ENCODE measurements at regions not wholly inside any gene's neighbourhood (a gene's known extent, or its start where the extent isn't known, plus 50 kb on each side); places are given as distances from the start of the nearest gene placed in this dataset.
"Not testable (repeated sequence)": the region's sequence is repeated elsewhere in the genome, so short reads cannot be mapped to it uniquely, and the experiment has no call there.

DNA sequence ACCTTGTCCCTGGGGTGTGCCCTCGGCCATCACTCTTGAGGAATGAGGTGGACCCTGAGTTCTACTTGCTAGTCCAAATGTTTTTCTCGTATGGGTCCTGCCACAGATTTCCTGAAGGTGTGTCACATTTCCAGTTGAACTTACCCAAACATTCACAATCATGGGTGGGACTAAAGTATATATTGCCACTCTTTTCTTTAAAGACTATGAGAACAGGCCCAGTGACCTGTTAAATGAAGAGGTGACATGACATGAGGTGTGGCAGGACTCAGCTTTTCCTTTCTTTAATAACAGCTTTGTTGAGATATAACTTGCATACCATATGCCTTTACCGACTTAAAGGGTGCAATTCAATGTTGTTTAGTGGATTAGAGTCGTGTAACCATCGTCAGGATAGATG lies 177.2 kb upstream of the EXOC2 start:
- Histone ChIP-seq H3K4me3 (ENCODE audit: low read length) (no peak overlapping the region), H3K36me3 (ENCODE audit: control insufficient read depth, insufficient read depth, low read length) (no peaks in the 10 kb centered on the region), H3K9me3 (replicated peaks; ENCODE audit: control insufficient read depth, low read depth, low read length) (no peaks in the 10 kb centered on the region), H3K27me3 (ENCODE audit: control insufficient read depth, insufficient read depth, low read length) (no peaks in the 10 kb centered on the region), H3K27ac (ENCODE audit: low read length) (no peak overlapping the region), H3K4me1 (ENCODE audit: control insufficient read depth, insufficient read depth, low read length) (peaks cover 7% of the 10 kb centered on the region)
- DNase-seq = no peak
- WGBS (ENCODE audit: insufficient coverage) = 80% methylated on average over 2 of the region's 5 CpGs

DNA sequence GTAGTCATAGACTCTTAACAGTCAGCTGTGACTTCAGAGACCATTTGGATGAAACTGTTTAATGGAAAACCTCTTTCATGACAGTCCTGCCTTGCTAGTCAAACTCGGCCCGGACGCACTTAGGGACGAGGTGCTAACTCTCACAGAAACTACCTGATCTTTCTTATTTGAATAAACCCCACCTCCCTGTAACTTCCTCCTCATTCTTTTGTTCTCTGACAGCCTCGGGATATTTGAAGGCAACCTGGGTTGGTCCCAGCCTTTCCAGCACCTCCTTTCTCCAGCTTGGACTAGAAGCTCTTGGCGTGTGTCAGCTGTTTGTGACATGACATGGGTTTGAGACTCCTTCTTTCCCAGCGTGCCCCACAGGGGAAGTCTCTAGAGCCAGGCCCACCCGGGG lies 175.3 kb upstream of the EXOC2 start:
- Histone ChIP-seq H3K4me1 (ENCODE audit: control insufficient read depth, insufficient read depth, low read length) (no peaks in the 10 kb centered on the region), H3K4me3 (ENCODE audit: low read length) (no peak overlapping the region), H3K27me3 (ENCODE audit: control insufficient read depth, insufficient read depth, low read length) (no peaks in the 10 kb centered on the region), H3K9me3 (replicated peaks; ENCODE audit: control insufficient read depth, low read depth, low read length) (no peaks in the 10 kb centered on the region), H3K36me3 (ENCODE audit: control insufficient read depth, insufficient read depth, low read length) (no peaks in the 10 kb centered on the region), H3K27ac (ENCODE audit: low read length) (no peak overlapping the region)
- WGBS (ENCODE audit: insufficient coverage) = 84% methylated on average over 5 of the region's 8 CpGs
- no peak for DNase-seq

GRCh38 chr6:867378-867777 lies 174.4 kb upstream of the EXOC2 start:
- WGBS (ENCODE audit: insufficient coverage) = 100% methylated on average over 3 of the region's 6 CpGs
- Histone ChIP-seq H3K27me3 (ENCODE audit: control insufficient read depth, insufficient read depth, low read length) (no peaks in the 10 kb centered on the region), H3K4me1 (ENCODE audit: control insufficient read depth, insufficient read depth, low read length) (no peaks in the 10 kb centered on the region), H3K36me3 (ENCODE audit: control insufficient read depth, insufficient read depth, low read length) (no peaks in the 10 kb centered on the region), H3K9me3 (replicated peaks; ENCODE audit: control insufficient read depth, low read depth, low read length) (no peaks in the 10 kb centered on the region), H3K4me3 (ENCODE audit: low read length) (no peak overlapping the region), H3K27ac (ENCODE audit: low read length) (no peak overlapping the region)
- no peak for DNase-seq

DNA sequence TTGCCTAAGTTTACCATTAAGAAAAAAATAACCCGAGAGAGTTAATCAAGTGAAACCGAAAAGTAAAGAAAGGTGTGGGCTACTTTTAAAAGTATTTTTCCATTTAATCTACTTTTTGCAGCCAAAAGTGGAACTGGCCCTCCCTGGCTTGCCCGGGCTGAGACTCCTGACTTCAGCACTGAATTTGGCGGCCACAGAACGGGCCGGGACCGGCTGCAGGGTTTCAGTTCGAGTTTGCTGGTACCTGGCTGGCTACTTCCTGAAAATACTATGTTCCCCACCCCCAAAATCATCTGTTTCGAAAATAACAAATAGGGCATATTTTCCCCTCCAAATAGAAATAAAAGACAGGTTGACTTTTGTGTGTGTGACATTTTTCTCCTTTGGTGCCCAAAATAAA lies 173.4 kb upstream of the EXOC2 start:
- Histone ChIP-seq H3K4me3 (ENCODE audit: low read length) (no peak overlapping the region), H3K27ac (ENCODE audit: low read length) (no peak overlapping the region), H3K9me3 (replicated peaks; ENCODE audit: control insufficient read depth, low read depth, low read length) (no peaks in the 10 kb centered on the region), H3K27me3 (ENCODE audit: control insufficient read depth, insufficient read depth, low read length) (no peaks in the 10 kb centered on the region), H3K36me3 (ENCODE audit: control insufficient read depth, insufficient read depth, low read length) (no peaks in the 10 kb centered on the region), H3K4me1 (ENCODE audit: control insufficient read depth, insufficient read depth, low read length) (no peaks in the 10 kb centered on the region)
- DNase-seq = no peak
- 77% methylated on average over 3 of the region's 9 CpGs for WGBS (ENCODE audit: insufficient coverage)

GRCh38 chr6:865846-866245 lies 172.9 kb upstream of the EXOC2 start:
- Histone ChIP-seq H3K4me3 (ENCODE audit: low read length) (no peak overlapping the region), H3K9me3 (replicated peaks; ENCODE audit: control insufficient read depth, low read depth, low read length) (no peaks in the 10 kb centered on the region), H3K4me1 (ENCODE audit: control insufficient read depth, insufficient read depth, low read length) (no peaks in the 10 kb centered on the region), H3K27me3 (ENCODE audit: control insufficient read depth, insufficient read depth, low read length) (no peaks in the 10 kb centered on the region), H3K27ac (ENCODE audit: low read length) (no peak overlapping the region), H3K36me3 (ENCODE audit: control insufficient read depth, insufficient read depth, low read length) (no peaks in the 10 kb centered on the region)
- no peak for DNase-seq
- no CpG with 5 or more reads among the region's 4 CpGs for WGBS (ENCODE audit: insufficient coverage)

DNA sequence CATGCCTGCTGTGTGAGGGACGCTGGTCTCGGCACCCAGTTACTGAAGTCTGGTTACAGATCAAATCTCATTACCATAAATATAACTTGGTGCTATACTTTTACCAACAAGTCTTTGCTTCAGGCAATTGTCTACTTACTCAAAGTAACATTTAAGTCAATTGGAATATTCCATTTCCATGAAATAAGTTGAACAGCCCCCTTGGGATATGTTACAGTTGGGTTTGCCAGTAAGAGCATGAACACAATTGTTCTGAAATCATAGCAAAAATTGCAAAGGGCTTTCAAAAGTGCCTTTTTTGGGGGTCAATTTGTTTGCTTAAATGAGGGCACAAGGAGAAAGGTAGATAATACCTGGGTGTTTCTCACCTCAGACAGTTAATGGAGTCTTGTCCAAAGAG lies 170.9 kb upstream of the EXOC2 start:
- H3K4me3 ChIP-seq (ENCODE audit: low read length) = no peak overlapping the region
- peak; percentile 62 for DNase-seq
- H3K4me1 ChIP-seq (ENCODE audit: control insufficient read depth, insufficient read depth, low read length) = no peaks in the 10 kb centered on the region
- 80% methylated on average over 2 of the region's 2 CpGs for WGBS (ENCODE audit: insufficient coverage)
- H3K36me3 ChIP-seq (ENCODE audit: control insufficient read depth, insufficient read depth, low read length) = no peaks in the 10 kb centered on the region
- no peaks in the 10 kb centered on the region for H3K9me3 ChIP-seq (replicated peaks; ENCODE audit: control insufficient read depth, low read depth, low read length)
- H3K27me3 ChIP-seq (ENCODE audit: control insufficient read depth, insufficient read depth, low read length) = no peaks in the 10 kb centered on the region
- no peak overlapping the region for H3K27ac ChIP-seq (ENCODE audit: low read length)

- not testable (repeated sequence) for H3K4me1 ChIP-seq (ENCODE audit: control insufficient read depth, insufficient read depth, low read length); H3K27ac ChIP-seq (ENCODE audit: low read length); H3K4me3 ChIP-seq (ENCODE audit: low read length); H3K27me3 ChIP-seq (ENCODE audit: control insufficient read depth, insufficient read depth, low read length); H3K9me3 ChIP-seq (replicated peaks; ENCODE audit: control insufficient read depth, low read depth, low read length); DNase-seq; H3K36me3 ChIP-seq (ENCODE audit: control insufficient read depth, insufficient read depth, low read length)
- 72% methylated on average over 2 of the region's 5 CpGs for WGBS (ENCODE audit: insufficient coverage)
These were observed 170.2 kb upstream of the EXOC2 start for GRCh38 chr6:863127-863526.

GRCh38 chr6:859936-860335 lies 167.0 kb upstream of the EXOC2 start:
- Histone ChIP-seq H3K4me1 (ENCODE audit: control insufficient read depth, insufficient read depth, low read length) (no peaks in the 10 kb centered on the region), H3K9me3 (replicated peaks; ENCODE audit: control insufficient read depth, low read depth, low read length) (no peaks in the 10 kb centered on the region), H3K36me3 (ENCODE audit: control insufficient read depth, insufficient read depth, low read length) (no peaks in the 10 kb centered on the region), H3K4me3 (ENCODE audit: low read length) (no peak overlapping the region), H3K27me3 (ENCODE audit: control insufficient read depth, insufficient read depth, low read length) (no peaks in the 10 kb centered on the region), H3K27ac (ENCODE audit: low read length) (no peak overlapping the region)
- no CpG with 5 or more reads among the region's 4 CpGs for WGBS (ENCODE audit: insufficient coverage)
- no peak for DNase-seq

GRCh38 chr6:854406-855118 lies 161.6 kb upstream of the EXOC2 start:
- H3K9me3 ChIP-seq (replicated peaks; ENCODE audit: control insufficient read depth, low read depth, low read length) = no peaks in the 10 kb centered on the region
- peak; percentile 37 for DNase-seq
- H3K27ac ChIP-seq (ENCODE audit: low read length) = no peak overlapping the region
- no peaks in the 10 kb centered on the region for H3K4me1 ChIP-seq (ENCODE audit: control insufficient read depth, insufficient read depth, low read length)
- no peak overlapping the region for H3K4me3 ChIP-seq (ENCODE audit: low read length)
- H3K27me3 ChIP-seq (ENCODE audit: control insufficient read depth, insufficient read depth, low read length) = no peaks in the 10 kb centered on the region
- H3K36me3 ChIP-seq (ENCODE audit: control insufficient read depth, insufficient read depth, low read length) = no peaks in the 10 kb centered on the region
- WGBS (ENCODE audit: insufficient coverage) = 78% methylated on average over 2 of the region's 12 CpGs

DNA sequence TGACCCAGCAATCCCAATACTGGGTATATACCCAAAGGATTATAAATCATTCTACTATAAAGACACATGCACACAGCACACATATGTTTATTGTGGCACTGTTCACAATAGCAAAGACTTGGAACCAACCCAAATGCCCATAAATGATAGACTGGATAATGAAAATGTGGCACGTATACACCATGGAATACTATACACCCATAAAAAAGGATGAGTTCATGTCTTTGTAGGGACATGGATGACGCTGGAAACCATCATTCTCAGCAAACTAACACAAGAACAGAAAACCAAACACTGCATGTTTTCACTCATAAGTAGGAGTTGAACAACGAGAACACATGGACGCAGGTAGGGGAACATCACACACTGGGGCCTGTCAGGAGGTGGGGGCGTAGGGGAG lies 159.3 kb upstream of the EXOC2 start:
- H3K9me3 ChIP-seq (replicated peaks; ENCODE audit: control insufficient read depth, low read depth, low read length) = not testable (repeated sequence)
- WGBS (ENCODE audit: insufficient coverage) = 93% methylated on average over 2 of the region's 5 CpGs

DNA sequence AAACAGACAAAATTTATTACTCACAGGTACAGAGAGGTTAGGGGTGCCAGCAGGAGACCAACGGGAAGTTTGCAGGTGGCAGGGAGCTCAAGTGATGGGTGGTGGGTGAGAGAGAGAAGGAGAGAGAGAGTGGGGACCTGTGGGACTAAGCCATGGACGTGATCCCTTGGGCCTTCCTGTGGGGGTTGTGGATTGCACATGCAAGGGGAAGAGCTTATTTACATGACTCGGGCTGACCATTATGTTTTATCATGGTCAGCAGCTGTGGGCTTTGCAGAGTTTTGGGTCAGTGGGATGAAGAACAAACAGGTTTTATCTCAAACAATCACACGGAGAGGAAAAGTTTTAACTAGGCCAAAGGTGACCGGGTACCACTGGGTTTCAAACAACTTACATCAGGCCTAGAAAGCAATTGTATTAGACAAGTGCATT lies 156.2 kb upstream of the EXOC2 start:
- no peaks in the 10 kb centered on the region for H3K9me3 ChIP-seq (replicated peaks; ENCODE audit: control insufficient read depth, low read depth, low read length)
- no peak for DNase-seq
- 67% methylated on average over 2 of the region's 5 CpGs for WGBS (ENCODE audit: insufficient coverage)

More for the DNA sequence above, 159.3 kb upstream of the EXOC2 start:
- DNase-seq; H3K27me3 ChIP-seq (ENCODE audit: control insufficient read depth, insufficient read depth, low read length); H3K36me3 ChIP-seq (ENCODE audit: control insufficient read depth, insufficient read depth, low read length); H3K27ac ChIP-seq (ENCODE audit: low read length); H3K4me1 ChIP-seq (ENCODE audit: control insufficient read depth, insufficient read depth, low read length); H3K4me3 ChIP-seq (ENCODE audit: low read length): not testable (repeated sequence)

More for the DNA sequence above, 156.2 kb upstream of the EXOC2 start:
- Histone ChIP-seq H3K27me3 (ENCODE audit: control insufficient read depth, insufficient read depth, low read length) (no peaks in the 10 kb centered on the region), H3K27ac (ENCODE audit: low read length) (no peak overlapping the region), H3K4me1 (ENCODE audit: control insufficient read depth, insufficient read depth, low read length) (no peaks in the 10 kb centered on the region), H3K4me3 (ENCODE audit: low read length) (no peak overlapping the region), H3K36me3 (ENCODE audit: control insufficient read depth, insufficient read depth, low read length) (no peaks in the 10 kb centered on the region)
